Neural progenitor cell (in vitro differentiated cells): ENCODE measurements at regions not wholly inside any gene's neighbourhood (a gene's known extent, or its start where the extent isn't known, plus 50 kb on each side); places are given as distances from the start of the nearest gene placed in this dataset.

Experiments used
- CTCF ChIP-seq: fragments of 200-600 bp; sonication (generic); IDR thresholded peaks from 2 replicates; pipeline ENCODE4 v1.5.1; 2017; ENCODE audit warnings: antibody characterized with exemption, mild to moderate bottlenecking
- EZH2phosphoT487 ChIP-seq: fragments of 200-600 bp; sonication (generic); IDR thresholded peaks from 2 replicates; pipeline ENCODE4 v1.6.1; 2017; ENCODE audit warnings: antibody characterized with exemption

GRCh38 chr9:135023088-135023785 lies 64.2 kb upstream of the OLFM1 start:
- TF ChIP-seq CTCF (no peak), EZH2phosphoT487 (no peak)
